ENCODE measurements at regions not wholly inside any gene's neighbourhood (a gene's known extent, or its start where the extent isn't known, plus 50 kb on each side); places are given as distances from the start of the nearest gene placed in this dataset.

GRCh38 chr1:61606448-61607312, 118.3 kb downstream of the TM2D1 start:
- TF ChIP-seq CTCF (conservative IDR thresholded peaks at IDR 0.05; ENCODE audit: low read depth, low read length) (no peak), EZH2 (IDR thresholded peaks at IDR 0.05; ENCODE audit: low read length, unreplicated experiment) (no peak)
